HepG2 (cell line): ENCODE measurements at regions not wholly inside any gene's neighbourhood (a gene's known extent, or its start where the extent isn't known, plus 50 kb on each side); places are given as distances from the start of the nearest gene placed in this dataset.

Experiments
- ATAC-seq: fragments of 200-7000 bp; cut with Tn5 transposase; 3 replicates; pipeline ENCODE4 v1.9.1; 2020; ENCODE audit warnings: mild to moderate bottlenecking, moderate library complexity
- BruUV-seq: library from RNA; stranded (reverse); fragments of 400-500 nt; replicated peaks from 2 replicates; lab custom pipeline; 2021; lab: Mats Ljungman, UMichigan
- CTCF ChIA-PET: fragments of 300-600 bp; formaldehyde crosslinking; extraction: SDS; loops from one replicate; lab custom pipeline; 2021; ENCODE audit warnings: low total read pairs, inconsistent platforms, low intra/inter-chr PET ratio; lab: Yijun Ruan, JAX
- POLR2A ChIA-PET: fragments of 350-600 bp; sonication (Branson Sonifier 250); formaldehyde crosslinking; loops from one replicate; lab custom pipeline; 2020; ENCODE audit warnings: antibody characterized with exemption, inconsistent platforms; lab: Yijun Ruan, JAX
- DNase-seq: peaks from one replicate; pipeline ENCODE4 v3.0.0-alpha.2; 2015; ENCODE audit warnings: low spot score
- FAIRE-seq: peaks from 3 replicates; lab custom pipeline; 2011; peaks lifted over from hg19 to GRCh38; lab: Jason Lieb, UNC
- H2AFZ ChIP-seq: one replicate; pipeline ENCODE4 v1.6.1; 2011; ENCODE audit warnings: low read length, inconsistent platforms
- H3K27ac ChIP-seq: fragments of 300-600 bp; 3 replicates; pipeline ENCODE4 v1.8.0; 2011; ENCODE audit warnings: mixed run types, mild to moderate bottlenecking, mixed read lengths, low read length, inconsistent platforms; ENCODE audit not compliant: insufficient read depth; ENCODE audit errors: extremely low read length
- H3K27me3 ChIP-seq, 2 experiments: fragments of 200-600 bp in 1 of 2; 2 replicates in 1 of 2; 3 replicates in 1 of 2; pipeline versions ENCODE4 v1.6.0 to v1.8.0; 2011; ENCODE audit warnings: low read length in 2 of 2, mild to moderate bottlenecking in 2 of 2, moderate library complexity in 2 of 2, inconsistent platforms in 1 of 2; ENCODE audit not compliant: insufficient read depth in 2 of 2, control insufficient read depth in 1 of 2
- H3K36me3 ChIP-seq, 2 experiments: fragments of 200-600 bp in 1 of 2; replicated peaks in 1 of 2; 2 replicates in 1 of 2; 3 replicates in 1 of 2; pipeline versions ENCODE4 v1.5.1 to v1.8.0; 2011; ENCODE audit warnings: low read length in 2 of 2, inconsistent platforms in 1 of 2; ENCODE audit not compliant: insufficient read depth in 2 of 2, control insufficient read depth in 1 of 2
- H3K4me1 ChIP-seq: 2 replicates; pipeline ENCODE4 v1.5.1; 2012; ENCODE audit warnings: low read length, inconsistent platforms; ENCODE audit not compliant: insufficient read depth
- H3K4me2 ChIP-seq: 2 replicates; pipeline ENCODE4 v1.6.0; 2011; ENCODE audit warnings: low read depth, low read length, inconsistent platforms
- H3K4me3 ChIP-seq, 3 experiments: fragments of 200-600 bp in 1 of 3; sonication (generic), shearing (Covaris generic) in 1 of 3; replicated peaks in 1 of 3; 2 replicates each; pipeline ENCODE4 v1.5.1; 2011 to 2016; ENCODE audit warnings: low read length in 3 of 3, inconsistent platforms in 2 of 3, low read depth in 2 of 3, mild to moderate bottlenecking in 2 of 3, control low read depth in 1 of 3, mixed read lengths in 1 of 3; ENCODE audit not compliant: insufficient read depth in 1 of 3
- H3K79me2 ChIP-seq: one replicate; pipeline ENCODE4 v1.6.1; 2011; ENCODE audit warnings: low read length, inconsistent platforms; ENCODE audit not compliant: insufficient read depth
- H3K9ac ChIP-seq: 2 replicates; pipeline ENCODE4 v1.6.0; 2011; ENCODE audit warnings: mild to moderate bottlenecking, low read depth, low read length, inconsistent platforms; ENCODE audit not compliant: insufficient read depth
- H3K9me3 ChIP-seq: 2 replicates; pipeline ENCODE4 v1.5.1; 2012; ENCODE audit warnings: mild to moderate bottlenecking, low read length
- H4K20me1 ChIP-seq: 2 replicates; pipeline ENCODE4 v1.6.0; 2011; ENCODE audit warnings: inconsistent platforms, mild to moderate bottlenecking, low read length, moderate library complexity; ENCODE audit not compliant: insufficient read depth
- CHD4 ChIP-seq: fragments of 200-600 bp; sonication (generic); IDR thresholded peaks from 2 replicates; pipeline ENCODE4 v1.7.0; 2017; ENCODE audit warnings: mild to moderate bottlenecking, low read length, borderline replicate concordance
- POLR2G ChIP-seq: fragments of 200-400 bp; formaldehyde crosslinking; IDR thresholded peaks from 2 replicates; pipeline ENCODE4 v1.6.1; 2018; ENCODE audit warnings: mild to moderate bottlenecking, low read depth, low read length, moderate library complexity
- ZMYM3 ChIP-seq: sonication (generic); formaldehyde crosslinking; IDR thresholded peaks from 2 replicates; pipeline ENCODE4 v1.5.1; 2020; ENCODE audit warnings: mild to moderate bottlenecking, missing genetic modification reagents
- ZNF629 ChIP-seq: sonication (generic); formaldehyde crosslinking; conservative IDR thresholded peaks from 2 replicates; pipeline ENCODE4 v1.5.0; 2020; ENCODE audit warnings: missing genetic modification reagents
- WGBS: methylation state at CpG from one replicate; pipeline ENCODE4 v1.1.6; 2017; ENCODE audit warnings: low lambda C conversion rate; 5-methylcytosine and 5-hydroxymethylcytosine counted together
- in situ Hi-C: cut with HindIII; loops from 2 replicates; pipeline ENCODE4 v1.10.0; 2017; ENCODE audit warnings: low pct_unique_long_range_greater_than_20kb; ENCODE audit not compliant: extremely low pct_ligation_motif_present
- intact Hi-C: fragments of 100-400 bp; cut with micrococcal nuclease; formaldehyde crosslinking; loops from one replicate; pipeline ENCODE4 v1.10.0; 2022; ENCODE audit not compliant: unreplicated experiment
- TF ChIP-seq, protein P1 (sequence below), 2 experiments: fragments of 450-650 bp in 1 of 2; sonication (generic) in 1 of 2; formaldehyde crosslinking in 1 of 2; IDR thresholded peaks; 2 replicates each; pipeline versions ENCODE4 v1.6.1 to v1.8.0; 2016 to 2022; ENCODE audit warnings: antibody characterized with exemption in 1 of 2, mild to moderate bottlenecking in 1 of 2, missing genetic modification reagents in 1 of 2

DNA sequence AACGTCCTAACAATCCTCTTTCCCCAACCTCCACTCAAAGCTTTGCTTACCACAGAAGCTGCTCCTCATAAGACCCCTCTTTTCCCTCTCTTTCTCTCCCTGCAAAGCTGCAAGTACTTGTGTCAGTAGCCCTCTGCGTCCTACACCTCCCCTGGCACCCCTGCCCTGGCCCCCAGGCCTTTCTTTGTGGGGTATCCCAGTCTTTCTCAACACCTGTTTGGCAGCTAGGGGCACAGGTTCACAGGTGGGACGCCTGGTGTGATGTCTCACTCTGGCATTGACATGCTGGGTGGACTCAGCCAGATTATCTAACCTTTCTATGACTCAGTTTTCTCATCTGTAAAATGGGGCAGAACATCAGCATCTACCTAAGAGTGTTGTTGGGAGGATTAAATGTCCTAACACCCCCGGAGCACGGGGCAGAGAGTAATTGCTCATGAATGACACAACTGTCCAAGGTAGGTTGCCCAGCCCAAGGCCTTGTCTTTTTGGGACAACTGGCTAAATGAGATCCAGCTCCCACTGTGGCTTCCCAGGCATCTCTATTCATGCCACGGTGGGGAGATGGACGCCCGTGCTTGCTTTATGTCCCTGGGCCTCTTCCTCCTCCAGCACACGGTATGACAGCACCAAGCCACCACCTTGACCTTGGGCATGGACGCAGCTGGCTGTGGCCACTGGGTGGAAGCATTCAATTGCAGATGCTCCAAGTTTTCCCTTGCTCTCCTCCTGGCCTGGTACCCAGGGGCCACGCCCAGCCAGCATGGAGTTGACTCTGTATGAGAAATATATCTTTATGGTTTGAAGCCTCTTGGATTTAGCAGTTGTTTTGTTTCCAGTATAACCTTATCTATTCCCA lies 190.4 kb downstream of the RGS3 start:
- Histone ChIP-seq H3K9ac (no peak overlapping the region), H3K79me2 (no peaks in the 10 kb centered on the region), H4K20me1 (no peaks in the 10 kb centered on the region), H3K9me3 (no peaks in the 10 kb centered on the region), H3K27ac (peak overlapping the region; percentile 43), H2AFZ (no peak overlapping the region), H3K4me3 (no peak overlapping the region), H3K36me3 (no peaks in the 10 kb centered on the region), H3K4me1 (peaks cover 100% of the 10 kb centered on the region)
- no peak for ATAC-seq
- intact Hi-C loops = loop anchor here (5.0 to 10.0 kb wide), 4 partner anchors 47 to 379 kb away; partner anchors contain the start of genes C9orf43, CDC26, POLE3 and PRPF4
- DNase-seq = no peak
- 63% methylated on average over 11 of the region's 11 CpGs for WGBS
- no peak for TF ChIP-seq POLR2G
- TF ChIP-seq, protein P1, sequence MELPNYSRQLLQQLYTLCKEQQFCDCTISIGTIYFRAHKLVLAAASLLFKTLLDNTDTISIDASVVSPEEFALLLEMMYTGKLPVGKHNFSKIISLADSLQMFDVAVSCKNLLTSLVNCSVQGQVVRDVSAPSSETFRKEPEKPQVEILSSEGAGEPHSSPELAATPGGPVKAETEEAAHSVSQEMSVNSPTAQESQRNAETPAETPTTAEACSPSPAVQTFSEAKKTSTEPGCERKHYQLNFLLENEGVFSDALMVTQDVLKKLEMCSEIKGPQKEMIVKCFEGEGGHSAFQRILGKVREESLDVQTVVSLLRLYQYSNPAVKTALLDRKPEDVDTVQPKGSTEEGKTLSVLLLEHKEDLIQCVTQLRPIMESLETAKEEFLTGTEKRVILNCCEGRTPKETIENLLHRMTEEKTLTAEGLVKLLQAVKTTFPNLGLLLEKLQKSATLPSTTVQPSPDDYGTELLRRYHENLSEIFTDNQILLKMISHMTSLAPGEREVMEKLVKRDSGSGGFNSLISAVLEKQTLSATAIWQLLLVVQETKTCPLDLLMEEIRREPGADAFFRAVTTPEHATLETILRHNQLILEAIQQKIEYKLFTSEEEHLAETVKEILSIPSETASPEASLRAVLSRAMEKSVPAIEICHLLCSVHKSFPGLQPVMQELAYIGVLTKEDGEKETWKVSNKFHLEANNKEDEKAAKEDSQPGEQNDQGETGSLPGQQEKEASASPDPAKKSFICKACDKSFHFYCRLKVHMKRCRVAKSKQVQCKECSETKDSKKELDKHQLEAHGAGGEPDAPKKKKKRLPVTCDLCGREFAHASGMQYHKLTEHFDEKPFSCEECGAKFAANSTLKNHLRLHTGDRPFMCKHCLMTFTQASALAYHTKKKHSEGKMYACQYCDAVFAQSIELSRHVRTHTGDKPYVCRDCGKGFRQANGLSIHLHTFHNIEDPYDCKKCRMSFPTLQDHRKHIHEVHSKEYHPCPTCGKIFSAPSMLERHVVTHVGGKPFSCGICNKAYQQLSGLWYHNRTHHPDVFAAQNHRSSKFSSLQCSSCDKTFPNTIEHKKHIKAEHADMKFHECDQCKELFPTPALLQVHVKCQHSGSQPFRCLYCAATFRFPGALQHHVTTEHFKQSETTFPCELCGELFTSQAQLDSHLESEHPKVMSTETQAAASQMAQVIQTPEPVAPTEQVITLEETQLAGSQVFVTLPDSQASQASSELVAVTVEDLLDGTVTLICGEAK (IDR thresholded peaks at IDR 0.05) = no peak
- TF ChIP-seq, protein P1 (CRISPR knock-in tag; IDR thresholded peaks at IDR 0.05) = no peak
- TF ChIP-seq ZNF629 (CRISPR knock-in tag) = peak; percentile 88
- TF ChIP-seq CHD4 = 0 out of 2 replicates have a peak, but pooled peaks have one; percentile 15
- peak; percentile 50; the same call in 1 of the 2 replicates for TF ChIP-seq ZMYM3 (CRISPR knock-in tag)
- TF ChIP-seq, all 625 proteins: peak for 3
- CTCF ChIA-PET = interaction anchor here (1.5 to 9.4 kb wide), 2 partner anchors 62 to 208 kb away, joined by 3 to 223 read pairs; no protein-coding TSS in a partner anchor
- Histone ChIP-seq H3K27me3 (0 out of 5 replicates have a peak, but pooled peaks cover 0 to 3% of the 10 kb centered on the region in 2 experiments), H3K4me2 (no peak overlapping the region)
- no TSS peak for BruUV-seq
- POLR2A ChIA-PET = interaction anchor here (1.0 to 4.0 kb wide), 5 partner anchors 44 to 244 kb away, joined by 3 to 16 read pairs (median 3); partner anchors contain the start of genes C9orf43 and POLE3
- FAIRE-seq = no peak
- in situ Hi-C loops = no loop called here
